ENCODE measurements at regions not wholly inside any gene's neighbourhood (a gene's known extent, or its start where the extent isn't known, plus 50 kb on each side); places are given as distances from the start of the nearest gene placed in this dataset.

- TF ChIP-seq POLR2AphosphoS5 (IDR thresholded peaks at IDR 0.05; ENCODE audit: low read depth, low read length) (no peak), TAF1 (IDR thresholded peaks at IDR 0.05; ENCODE audit: borderline replicate concordance, insufficient read depth, low read length) (no peak), SIN3A (IDR thresholded peaks at IDR 0.05; ENCODE audit: borderline replicate concordance, insufficient read depth, low read length) (no peak), FOXP2 (optimal IDR thresholded peaks at IDR 0.05; ENCODE audit: borderline replicate concordance, extremely low read depth, extremely low read length, insufficient read depth) (no peak)
- TF ChIP-seq, protein P1, sequence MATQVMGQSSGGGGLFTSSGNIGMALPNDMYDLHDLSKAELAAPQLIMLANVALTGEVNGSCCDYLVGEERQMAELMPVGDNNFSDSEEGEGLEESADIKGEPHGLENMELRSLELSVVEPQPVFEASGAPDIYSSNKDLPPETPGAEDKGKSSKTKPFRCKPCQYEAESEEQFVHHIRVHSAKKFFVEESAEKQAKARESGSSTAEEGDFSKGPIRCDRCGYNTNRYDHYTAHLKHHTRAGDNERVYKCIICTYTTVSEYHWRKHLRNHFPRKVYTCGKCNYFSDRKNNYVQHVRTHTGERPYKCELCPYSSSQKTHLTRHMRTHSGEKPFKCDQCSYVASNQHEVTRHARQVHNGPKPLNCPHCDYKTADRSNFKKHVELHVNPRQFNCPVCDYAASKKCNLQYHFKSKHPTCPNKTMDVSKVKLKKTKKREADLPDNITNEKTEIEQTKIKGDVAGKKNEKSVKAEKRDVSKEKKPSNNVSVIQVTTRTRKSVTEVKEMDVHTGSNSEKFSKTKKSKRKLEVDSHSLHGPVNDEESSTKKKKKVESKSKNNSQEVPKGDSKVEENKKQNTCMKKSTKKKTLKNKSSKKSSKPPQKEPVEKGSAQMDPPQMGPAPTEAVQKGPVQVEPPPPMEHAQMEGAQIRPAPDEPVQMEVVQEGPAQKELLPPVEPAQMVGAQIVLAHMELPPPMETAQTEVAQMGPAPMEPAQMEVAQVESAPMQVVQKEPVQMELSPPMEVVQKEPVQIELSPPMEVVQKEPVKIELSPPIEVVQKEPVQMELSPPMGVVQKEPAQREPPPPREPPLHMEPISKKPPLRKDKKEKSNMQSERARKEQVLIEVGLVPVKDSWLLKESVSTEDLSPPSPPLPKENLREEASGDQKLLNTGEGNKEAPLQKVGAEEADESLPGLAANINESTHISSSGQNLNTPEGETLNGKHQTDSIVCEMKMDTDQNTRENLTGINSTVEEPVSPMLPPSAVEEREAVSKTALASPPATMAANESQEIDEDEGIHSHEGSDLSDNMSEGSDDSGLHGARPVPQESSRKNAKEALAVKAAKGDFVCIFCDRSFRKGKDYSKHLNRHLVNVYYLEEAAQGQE (IDR thresholded peaks at IDR 0.05; ENCODE audit: insufficient read depth in 1 of 2, low read depth in 2 of 2, low read length in 2 of 2), result no peak
These were observed 320.8 kb upstream of the NRP1 start for GRCh38 chr10:33655165-33655815.

- TF ChIP-seq POLR2AphosphoS5 (IDR thresholded peaks at IDR 0.05; ENCODE audit: low read depth, low read length) (no peak), FOXP2 (optimal IDR thresholded peaks at IDR 0.05; ENCODE audit: borderline replicate concordance, extremely low read depth, extremely low read length, insufficient read depth) (no peak), TAF1 (IDR thresholded peaks at IDR 0.05; ENCODE audit: borderline replicate concordance, insufficient read depth, low read length) (no peak), SIN3A (IDR thresholded peaks at IDR 0.05; ENCODE audit: borderline replicate concordance, insufficient read depth, low read length) (no peak)
- TF ChIP-seq, protein P1 (IDR thresholded peaks at IDR 0.05; ENCODE audit: insufficient read depth in 1 of 2, low read depth in 2 of 2, low read length in 2 of 2), result no peak
These were observed 319.3 kb upstream of the NRP1 start for GRCh38 chr10:33653584-33654367.

DNA sequence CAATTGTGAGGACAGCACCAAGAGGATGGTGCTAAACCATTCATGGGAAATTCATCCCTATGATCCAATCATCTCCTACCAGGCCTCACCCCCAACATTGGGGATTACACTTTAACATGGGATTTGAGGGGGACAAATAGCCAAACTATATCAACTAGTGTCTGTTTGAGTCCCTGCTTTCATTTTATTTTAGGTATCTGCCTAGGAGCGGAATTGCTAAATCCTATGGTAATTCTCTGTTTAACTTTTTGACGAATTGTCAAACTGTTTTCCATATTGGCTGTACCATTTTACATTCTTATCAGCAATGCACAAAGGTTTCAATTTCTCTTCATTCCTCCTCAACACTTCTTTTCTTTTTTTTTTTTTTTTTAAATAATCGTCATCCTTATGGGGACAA, 318.4 kb upstream of the NRP1 start:
- no peak for TF ChIP-seq SIN3A (IDR thresholded peaks at IDR 0.05; ENCODE audit: borderline replicate concordance, insufficient read depth, low read length)
- no peak for TF ChIP-seq POLR2AphosphoS5 (IDR thresholded peaks at IDR 0.05; ENCODE audit: low read depth, low read length)
- TF ChIP-seq TAF1 (IDR thresholded peaks at IDR 0.05; ENCODE audit: borderline replicate concordance, insufficient read depth, low read length), result no peak
- TF ChIP-seq, protein P1 (IDR thresholded peaks at IDR 0.05; ENCODE audit: insufficient read depth in 1 of 2, low read depth in 2 of 2, low read length in 2 of 2), result no peak
- TF ChIP-seq FOXP2 (optimal IDR thresholded peaks at IDR 0.05; ENCODE audit: borderline replicate concordance, extremely low read depth, extremely low read length, insufficient read depth), result no peak

GRCh38 chr10:33643042-33643441, 308.6 kb upstream of the NRP1 start:
- TF ChIP-seq, protein P1 (IDR thresholded peaks at IDR 0.05; ENCODE audit: insufficient read depth in 1 of 2, low read depth in 2 of 2, low read length in 2 of 2), result no peak
- no peak for TF ChIP-seq TAF1 (IDR thresholded peaks at IDR 0.05; ENCODE audit: borderline replicate concordance, insufficient read depth, low read length)
- TF ChIP-seq POLR2AphosphoS5 (IDR thresholded peaks at IDR 0.05; ENCODE audit: low read depth, low read length), result no peak
- TF ChIP-seq FOXP2 (optimal IDR thresholded peaks at IDR 0.05; ENCODE audit: borderline replicate concordance, extremely low read depth, extremely low read length, insufficient read depth), result no peak
- no peak for TF ChIP-seq SIN3A (IDR thresholded peaks at IDR 0.05; ENCODE audit: borderline replicate concordance, insufficient read depth, low read length)

Data from PFSK-1 (cell line).